ENCODE measurements at regions not wholly inside any gene's neighbourhood (a gene's known extent, or its start where the extent isn't known, plus 50 kb on each side); places are given as distances from the start of the nearest gene placed in this dataset.

- no peak for DNase-seq (ENCODE audit: low read depth)
These were observed 84.2 kb upstream of the MAPK4 start for GRCh38 chr18:50475538-50476193.

GRCh38 chr18:50492097-50492496 is 67.8 kb upstream of the MAPK4 start:
- no peak for DNase-seq (ENCODE audit: low read depth)

GRCh38 chr18:50494569-50494968 is 65.3 kb upstream of the MAPK4 start:
- no peak for DNase-seq (ENCODE audit: low read depth)

GRCh38 chr18:50506362-50506761 is 53.5 kb upstream of the MAPK4 start:
- DNase-seq (ENCODE audit: low read depth), result no peak

GRCh38 chr18:50507120-50507590 is 52.7 kb upstream of the MAPK4 start:
- DNase-seq (ENCODE audit: low read depth), result peak; percentile 1

- DNase-seq (ENCODE audit: low read depth), result no peak
These were observed 51.7 kb upstream of the MAPK4 start for GRCh38 chr18:50508228-50508627.

GRCh38 chr18:50509012-50509411 is 50.9 kb upstream of the MAPK4 start:
- no peak for DNase-seq (ENCODE audit: low read depth)
